Suprapubic skin (tissue), 3 donors: ENCODE measurements at regions not wholly inside any gene's neighbourhood (a gene's known extent, or its start where the extent isn't known, plus 50 kb on each side); places are given as distances from the start of the nearest gene placed in this dataset.

Experiments used
- CTCF ChIP-seq, 2 donors: fragments of 200-600 bp in 1 of 2; fragments of 450-650 bp in 1 of 2; sonication (generic) in 1 of 2; IDR thresholded peaks; one replicate each; pipeline ENCODE4 v1.5.1; 2016 to 2019; ENCODE audit warnings: antibody characterized with exemption in 2 of 2, mild to moderate bottlenecking in 1 of 2, moderate library complexity in 1 of 2
- EP300 ChIP-seq: sonication (generic); formaldehyde crosslinking; IDR thresholded peaks from one replicate; pipeline ENCODE4 v1.6.1; 2017; ENCODE audit warnings: antibody characterized with exemption
- POLR2A ChIP-seq, 2 donors: fragments of 450-650 bp; IDR thresholded peaks; one replicate each; pipeline ENCODE4 v1.6.1; 2017; ENCODE audit warnings: antibody characterized with exemption in 2 of 2, mild to moderate bottlenecking in 2 of 2, moderate library complexity in 2 of 2

GRCh38 chr4:171142045-171142444 lies 671.2 kb upstream of the GALNTL6 start:
- TF ChIP-seq CTCF (IDR thresholded peaks at IDR 0.05): no peak
- TF ChIP-seq POLR2A (IDR thresholded peaks at IDR 0.05): no peak
- no peak for TF ChIP-seq EP300
